HEK293 (cell line): ENCODE measurements at regions not wholly inside any gene's neighbourhood (a gene's known extent, or its start where the extent isn't known, plus 50 kb on each side); places are given as distances from the start of the nearest gene placed in this dataset.

Source experiments
- CTCF ChIA-PET: fragments of 350-600 bp; formaldehyde crosslinking; extraction: SDS; loops from one replicate; lab custom pipeline; 2021; ENCODE audit warnings: antibody characterized with exemption; lab: Yijun Ruan, JAX
- POLR2A ChIA-PET: fragments of 300-600 bp; formaldehyde crosslinking; extraction: SDS; loops from one replicate; lab custom pipeline; 2020; ENCODE audit warnings: antibody characterized with exemption, inconsistent platforms; lab: Yijun Ruan, JAX
- H3K27ac ChIP-seq: fragments of 200-500 bp; sonication (Bioruptor generic); 2 replicates; pipeline ENCODE4 v1.5.1; 2014; ENCODE audit warnings: low read depth, low read length, control low read depth, inconsistent platforms; ENCODE audit errors: extremely low read depth
- H3K36me3 ChIP-seq, 2 experiments: fragments of 200-500 bp in 1 of 2; sonication (Bioruptor generic) in 1 of 2; 1 replicate in 1 of 2; 2 replicates in 1 of 2; pipeline ENCODE4 v1.5.1; 2014 to 2017; ENCODE audit warnings: inconsistent platforms in 2 of 2, low read length in 2 of 2; ENCODE audit not compliant: control insufficient read depth in 2 of 2, insufficient read depth in 1 of 2
- H3K4me1 ChIP-seq: fragments of 200-500 bp; sonication (Bioruptor generic); 2 replicates; pipeline ENCODE4 v1.5.1; 2014; ENCODE audit warnings: mild to moderate bottlenecking, low read length, inconsistent platforms; ENCODE audit not compliant: control insufficient read depth, insufficient read depth
- H3K4me3 ChIP-seq: 2 replicates; pipeline ENCODE4 v1.5.1; 2011; ENCODE audit warnings: low read depth, mild to moderate bottlenecking, control low read depth, low read length, moderate library complexity
- H3K9me3 ChIP-seq: fragments of 200-500 bp; sonication (Bioruptor generic); 2 replicates; pipeline ENCODE4 v1.5.1; 2014; ENCODE audit warnings: low read depth, low read length, inconsistent platforms; ENCODE audit not compliant: control insufficient read depth, insufficient read depth
- HIC1 ChIP-seq: fragments of 450-650 bp; formaldehyde crosslinking; IDR thresholded peaks from 2 replicates; pipeline ENCODE4 v1.5.1; 2016; ENCODE audit warnings: missing biosample characterization, missing genetic modification characterization
- RBAK ChIP-seq: fragments of 450-650 bp; formaldehyde crosslinking; IDR thresholded peaks from 2 replicates; pipeline ENCODE4 v1.5.1; 2016; ENCODE audit warnings: missing biosample characterization, missing genetic modification characterization
- TCF7L2 ChIP-seq: IDR thresholded peaks from 2 replicates; pipeline ENCODE4 v1.6.1; 2011; ENCODE audit warnings: low read depth, mild to moderate bottlenecking, inconsistent platforms, low read length, moderate library complexity, borderline replicate concordance
- YY2 ChIP-seq: fragments of 450-650 bp; formaldehyde crosslinking; IDR thresholded peaks from 2 replicates; pipeline ENCODE4 v1.5.1; 2016; ENCODE audit warnings: missing biosample characterization, missing genetic modification characterization
- ZBTB10 ChIP-seq: fragments of 450-650 bp; formaldehyde crosslinking; IDR thresholded peaks from 2 replicates; pipeline ENCODE4 v1.5.1; 2016; ENCODE audit warnings: missing biosample characterization, missing genetic modification characterization
- ZBTB21 ChIP-seq: fragments of 450-650 bp; formaldehyde crosslinking; IDR thresholded peaks from 2 replicates; pipeline ENCODE4 v1.5.1; 2017; ENCODE audit warnings: missing biosample characterization, missing genetic modification characterization
- ZBTB49 ChIP-seq: fragments of 450-650 bp; formaldehyde crosslinking; IDR thresholded peaks from 2 replicates; pipeline ENCODE4 v1.5.1; 2016; ENCODE audit warnings: missing biosample characterization, missing genetic modification characterization, low read depth
- ZFP69B ChIP-seq: fragments of 450-650 bp; formaldehyde crosslinking; IDR thresholded peaks from 2 replicates; pipeline ENCODE4 v1.5.1; 2016; ENCODE audit warnings: missing biosample characterization, missing genetic modification characterization
- ZNF175 ChIP-seq: fragments of 450-650 bp; formaldehyde crosslinking; IDR thresholded peaks from 2 replicates; pipeline ENCODE4 v1.5.1; 2016; ENCODE audit warnings: missing biosample characterization, missing genetic modification characterization
- ZNF18 ChIP-seq: fragments of 450-650 bp; formaldehyde crosslinking; IDR thresholded peaks from 2 replicates; pipeline ENCODE4 v1.5.1; 2016; ENCODE audit warnings: missing biosample characterization, missing genetic modification characterization
- ZNF274 ChIP-seq, 2 experiments: fragments of 200-500 bp in 1 of 2; fragments of 450-650 bp in 1 of 2; sonication (Bioruptor generic) in 1 of 2; formaldehyde crosslinking in 1 of 2; IDR thresholded peaks; 2 replicates each; pipeline versions ENCODE4 v1.5.1 to v1.6.1; 2014 to 2016; ENCODE audit warnings: borderline replicate concordance in 1 of 2, inconsistent platforms in 1 of 2, low read length in 1 of 2, missing biosample characterization in 1 of 2, missing genetic modification characterization in 1 of 2
- ZNF580 ChIP-seq: fragments of 450-650 bp; formaldehyde crosslinking; IDR thresholded peaks from 2 replicates; pipeline ENCODE4 v1.5.1; 2016; ENCODE audit warnings: missing biosample characterization, missing genetic modification characterization
- ZNF639 ChIP-seq: fragments of 450-650 bp; formaldehyde crosslinking; IDR thresholded peaks from 2 replicates; pipeline ENCODE4 v1.5.1; 2016; ENCODE audit warnings: missing biosample characterization, missing genetic modification characterization
- ZNF837 ChIP-seq: fragments of 450-650 bp; formaldehyde crosslinking; IDR thresholded peaks from 2 replicates; pipeline ENCODE4 v1.5.1; 2016; ENCODE audit warnings: missing biosample characterization, missing genetic modification characterization
- ZSCAN4 ChIP-seq: fragments of 450-650 bp; formaldehyde crosslinking; IDR thresholded peaks from 2 replicates; pipeline ENCODE4 v1.5.1; 2017; ENCODE audit warnings: missing biosample characterization, missing genetic modification characterization

GRCh38 chr12:67474934-67475620 is 173.5 kb upstream of the DYRK2 start (continued):
- TF ChIP-seq ZBTB10 (tag by site-specific recombination) = no peak
- TF ChIP-seq ZFP69B (tag by site-specific recombination) = no peak
- no peak for TF ChIP-seq RBAK

GRCh38 chr12:67475725-67476124 is 172.8 kb upstream of the DYRK2 start:
- POLR2A ChIA-PET = no interaction called here
- no peaks in the 10 kb centered on the region for H3K36me3 ChIP-seq
- CTCF ChIA-PET = no interaction called here
- TF ChIP-seq ZNF175 (no peak), ZNF639 (no peak), TCF7L2 (no peak), HIC1 (no peak), YY2 (tag by site-specific recombination) (no peak), ZNF837 (no peak)
- TF ChIP-seq, all 188 proteins: peak for 0
- H3K4me1 ChIP-seq = no peaks in the 10 kb centered on the region
- H3K9me3 ChIP-seq = no peaks in the 10 kb centered on the region
- no peak overlapping the region for H3K4me3 ChIP-seq
- H3K27ac ChIP-seq = no peak overlapping the region

GRCh38 chr12:67477681-67478265 is 170.8 kb upstream of the DYRK2 start:
- TF ChIP-seq ZBTB21 = no peak
- TF ChIP-seq ZNF18 (tag by site-specific recombination) = no peak
- TF ChIP-seq ZNF274 (IDR thresholded peaks at IDR 0.05; ENCODE audit: low read length) = no peak
- no peak for TF ChIP-seq ZNF274 (tag by site-specific recombination; IDR thresholded peaks at IDR 0.05; ENCODE audit: borderline replicate concordance)
- no peak for TF ChIP-seq ZSCAN4 (tag by site-specific recombination)
- no peak for TF ChIP-seq ZBTB49 (tag by site-specific recombination)
- TF ChIP-seq ZNF580 (tag by site-specific recombination) = no peak

More at GRCh38 chr12:67477681-67478265, 170.8 kb upstream of the DYRK2 start:
- Histone ChIP-seq H3K4me1 (no peaks in the 10 kb centered on the region), H3K36me3 (no peaks in the 10 kb centered on the region), H3K4me3 (no peak overlapping the region), H3K27ac (no peak overlapping the region), H3K9me3 (no peaks in the 10 kb centered on the region)
- ChIA-PET POLR2A (no interaction called here), CTCF (interaction anchor here (0.6 to 0.7 kb wide), 2 partner anchors 85 to 712 kb away, joined by 3 read pairs; no protein-coding TSS in a partner anchor)
